GM12878 (cell line): ENCODE measurements at regions not wholly inside any gene's neighbourhood (a gene's known extent, or its start where the extent isn't known, plus 50 kb on each side); places are given as distances from the start of the nearest gene placed in this dataset.

Source experiments
- ATAC-seq: fragments of 200-7000 bp; cut with Tn5 transposase; 3 replicates; pipeline ENCODE4 v1.9.1; 2020; ENCODE audit warnings: mild to moderate bottlenecking, moderate library complexity
- BruUV-seq: library from RNA; stranded (reverse); fragments of 400-500 nt; replicated peaks from 2 replicates; lab custom pipeline; 2021; lab: Mats Ljungman, UMichigan
- CTCF ChIA-PET: fragments of 300-600 bp; sonication (Branson Sonifier 250); formaldehyde crosslinking; extraction: SDS; loops from one replicate; lab custom pipeline; 2021; ENCODE audit warnings: inconsistent platforms; lab: Yijun Ruan, JAX
- POLR2A ChIA-PET: fragments of 350-600 bp; formaldehyde crosslinking; extraction: SDS; loops from one replicate; lab custom pipeline; 2021; ENCODE audit warnings: inconsistent platforms; lab: Charles Lee
- RAD21 ChIA-PET: fragments of 300-600 bp; sonication (Branson Sonifier 250); formaldehyde crosslinking; loops from one replicate; lab custom pipeline; 2023; ENCODE audit warnings: antibody characterized with exemption; ENCODE audit not compliant: unreplicated experiment; lab: Charles Lee
- SMC1A ChIA-PET: fragments of 300-600 bp; sonication (Branson Sonifier 250); formaldehyde crosslinking; loops from one replicate; lab custom pipeline; 2023; ENCODE audit not compliant: unreplicated experiment, uncharacterized antibody; lab: Charles Lee
- DNase-seq: peaks from one replicate; pipeline ENCODE4 v3.0.0-alpha.2; 2011; ENCODE audit warnings: low read depth, low spot score
- FAIRE-seq: peaks from 3 replicates; lab custom pipeline; 2011; peaks lifted over from hg19 to GRCh38; lab: Jason Lieb, UNC
- H2AFZ ChIP-seq: 2 replicates; pipeline ENCODE4 v1.6.0; 2011; ENCODE audit warnings: low read depth, low read length, control low read depth; ENCODE audit not compliant: control insufficient read depth
- H3K27ac ChIP-seq: 2 replicates; pipeline ENCODE4 v1.5.1; 2011; ENCODE audit warnings: control low read depth; ENCODE audit not compliant: control insufficient read depth, insufficient read depth
- H3K27me3 ChIP-seq, 2 experiments: replicated peaks in 1 of 2; 2 replicates each; pipeline versions ENCODE4 v1.6.0 to v1.6.1; 2011; ENCODE audit warnings: low read length in 1 of 2; ENCODE audit not compliant: control insufficient read depth in 2 of 2, insufficient read depth in 2 of 2
- H3K36me3 ChIP-seq, 2 experiments: 2 replicates each; pipeline ENCODE4 v1.5.1; 2011; ENCODE audit warnings: low read length in 1 of 2; ENCODE audit not compliant: control insufficient read depth in 2 of 2, insufficient read depth in 2 of 2
- H3K4me1 ChIP-seq: 2 replicates; pipeline ENCODE4 v1.6.1; 2011; ENCODE audit warnings: mild to moderate bottlenecking, low read length, moderate library complexity, mixed read lengths; ENCODE audit not compliant: control insufficient read depth, insufficient read depth
- H3K4me2 ChIP-seq: 2 replicates; pipeline ENCODE4 v1.6.0; 2011; ENCODE audit warnings: control low read depth; ENCODE audit not compliant: control insufficient read depth, insufficient read depth
- H3K4me3 ChIP-seq: fragments of 200-600 bp; sonication (generic); 2 replicates; pipeline ENCODE4 v1.5.1; 2016
- H3K79me2 ChIP-seq: 2 replicates; pipeline ENCODE4 v1.6.0; 2011; ENCODE audit warnings: low read length; ENCODE audit not compliant: control insufficient read depth, insufficient read depth
- H3K9ac ChIP-seq: 2 replicates; pipeline ENCODE4 v1.8.0; 2011; ENCODE audit warnings: low read length, control low read depth, mixed read lengths; ENCODE audit not compliant: control insufficient read depth, insufficient read depth
- H3K9me3 ChIP-seq: replicated peaks from 3 replicates; pipeline ENCODE4 v1.5.1; 2011; ENCODE audit warnings: mild to moderate bottlenecking, low read length; ENCODE audit not compliant: control insufficient read depth, insufficient read depth
- H4K20me1 ChIP-seq: 2 replicates; pipeline ENCODE4 v1.6.0; 2011; ENCODE audit not compliant: control insufficient read depth, insufficient read depth
- ATF7 ChIP-seq: fragments of 450-650 bp; IDR thresholded peaks from 2 replicates; pipeline ENCODE4 v1.6.1; 2016; ENCODE audit warnings: low read depth, mild to moderate bottlenecking
- BCLAF1 ChIP-seq: fragments of 450-650 bp; IDR thresholded peaks from 2 replicates; pipeline ENCODE4 v1.6.1; 2017; ENCODE audit warnings: antibody characterized with exemption, mild to moderate bottlenecking, moderate library complexity
- BHLHE40 ChIP-seq, 2 experiments: fragments of 450-650 bp in 1 of 2; IDR thresholded peaks; 2 replicates each; pipeline ENCODE4 v1.6.1; 2011 to 2017; ENCODE audit warnings: low read depth in 2 of 2, borderline replicate concordance in 1 of 2, improper control_type of control experiment in 1 of 2, low read length in 1 of 2, mild to moderate bottlenecking in 1 of 2
- CTCF ChIP-seq, 3 experiments: IDR thresholded peaks in 2 of 3; conservative IDR thresholded peaks in 1 of 3; 2 replicates each; pipeline ENCODE4 v1.5.1; 2011; ENCODE audit warnings: low read depth in 3 of 3, low read length in 3 of 3, mild to moderate bottlenecking in 3 of 3, control low read depth in 2 of 3, moderate library complexity in 2 of 3, inconsistent platforms in 1 of 3, mixed read lengths in 1 of 3; ENCODE audit not compliant: control insufficient read depth in 2 of 3, insufficient read depth in 1 of 3; ENCODE audit errors: extremely low read depth in 1 of 3
- EGR1 ChIP-seq, 2 experiments: IDR thresholded peaks; 1 replicate in 1 of 2; 2 replicates in 1 of 2; pipeline ENCODE4 v1.6.1; 2011 to 2012; ENCODE audit warnings: low read depth in 2 of 2, low read length in 2 of 2, borderline replicate concordance in 1 of 2, mild to moderate bottlenecking in 1 of 2, moderate library complexity in 1 of 2
- FOS ChIP-seq: IDR thresholded peaks from 3 replicates; pipeline ENCODE4 v1.6.1; 2011; ENCODE audit warnings: borderline replicate concordance; ENCODE audit not compliant: insufficient read length; ENCODE audit errors: extremely low read depth
- MTA2 ChIP-seq: fragments of 450-650 bp; IDR thresholded peaks from 2 replicates; pipeline ENCODE4 v1.6.1; 2016; ENCODE audit warnings: low read depth, mild to moderate bottlenecking, moderate library complexity
- RAD21 ChIP-seq: IDR thresholded peaks from 2 replicates; pipeline ENCODE4 v1.6.1; 2011; ENCODE audit warnings: mild to moderate bottlenecking, low read depth, low read length, moderate library complexity; ENCODE audit not compliant: insufficient read depth
- RB1 ChIP-seq: fragments of 450-650 bp; formaldehyde crosslinking; IDR thresholded peaks from 2 replicates; pipeline ENCODE4 v1.6.1; 2017; ENCODE audit warnings: mild to moderate bottlenecking, borderline replicate concordance
- RUNX3 ChIP-seq: IDR thresholded peaks from 2 replicates; pipeline ENCODE4 v1.6.1; 2012; ENCODE audit warnings: low read length, inconsistent platforms
- SMC3 ChIP-seq: IDR thresholded peaks from 2 replicates; pipeline ENCODE4 v1.6.1; 2011; ENCODE audit warnings: low read length, improper control_type of control experiment, borderline replicate concordance
- SPI1 ChIP-seq: IDR thresholded peaks from 2 replicates; pipeline ENCODE4 v1.6.1; 2011; ENCODE audit warnings: low read depth, mild to moderate bottlenecking, low read length, moderate library complexity, borderline replicate concordance; ENCODE audit not compliant: insufficient read depth
- SUZ12 ChIP-seq: fragments of 200-600 bp; sonication (generic); IDR thresholded peaks from one replicate; pipeline ENCODE4 v1.6.1; 2018; ENCODE audit warnings: antibody characterized with exemption, mild to moderate bottlenecking; ENCODE audit not compliant: unreplicated experiment
- YY1 ChIP-seq: IDR thresholded peaks from 2 replicates; pipeline ENCODE4 v1.6.1; 2011; ENCODE audit warnings: low read depth, mild to moderate bottlenecking, low read length
- ZNF24 ChIP-seq: fragments of 450-650 bp; IDR thresholded peaks from 2 replicates; pipeline ENCODE4 v1.6.1; 2017; ENCODE audit warnings: antibody characterized with exemption, mild to moderate bottlenecking
- ZNF622 ChIP-seq: fragments of 450-650 bp; IDR thresholded peaks from 2 replicates; pipeline ENCODE4 v1.6.1; 2017; ENCODE audit warnings: mild to moderate bottlenecking, inconsistent platforms
- ZZZ3 ChIP-seq: IDR thresholded peaks from 2 replicates; pipeline ENCODE4 v1.6.1; 2011; ENCODE audit warnings: low read depth; ENCODE audit not compliant: control insufficient read depth, insufficient read length
- WGBS: methylation state at CpG from one replicate; pipeline ENCODE4 v1.1.6; 2016; ENCODE audit warnings: low lambda C conversion rate; ENCODE audit not compliant: insufficient replicate concordance, insufficient coverage; ENCODE audit errors: missing lambda C conversion rate; 5-methylcytosine and 5-hydroxymethylcytosine counted together
- in situ Hi-C: fragments of 300-500 bp; cut with MboI; formaldehyde crosslinking; loops from 9 replicates; pipeline ENCODE4 v1.14.3; 2018; ENCODE audit warnings: mixed read lengths
- intact Hi-C: fragments of 100-400 bp; cut with micrococcal nuclease; formaldehyde crosslinking; loops from one replicate; pipeline ENCODE4 v1.14.2; 2022; ENCODE audit not compliant: unreplicated experiment

- in situ Hi-C loops, result no loop called here
- no peaks in the 10 kb centered on the region for H3K79me2 ChIP-seq
- ChIA-PET RAD21 (interaction anchor here (0.7 to 1.9 kb wide), 6 partner anchors 12 to 906 kb away, joined by 3 to 5 read pairs (median 4); no protein-coding TSS in a partner anchor), CTCF (interaction anchor here (0.7 to 1.9 kb wide), 6 partner anchors 26 to 1338 kb away, joined by 3 to 6 read pairs (median 4); no protein-coding TSS in a partner anchor), SMC1A (interaction anchor here (0.6 to 1.6 kb wide), 6 partner anchors 9 to 85 kb away, joined by 3 to 4 read pairs (median 4); no protein-coding TSS in a partner anchor), POLR2A (no interaction called here)
- H3K4me2 ChIP-seq, result no peak overlapping the region
- H3K36me3 ChIP-seq, result no peaks in the 10 kb centered on the region
- H4K20me1 ChIP-seq, result no peaks in the 10 kb centered on the region
- H2AFZ ChIP-seq, result no peak overlapping the region
- no peaks in the 10 kb centered on the region for H3K27me3 ChIP-seq
- H3K4me1 ChIP-seq, result no peaks in the 10 kb centered on the region
- no peak overlapping the region for H3K9ac ChIP-seq
- H3K9me3 ChIP-seq, result no peaks in the 10 kb centered on the region
- no TSS peak for BruUV-seq
- no peak overlapping the region for H3K27ac ChIP-seq
- intact Hi-C loops, result no loop called here
- 31% methylated on average over 7 of the region's 7 CpGs for WGBS
- peak; percentile 96 for ATAC-seq
- H3K4me3 ChIP-seq, result no peak overlapping the region
- no peak for DNase-seq
- FAIRE-seq, result no peak
- TF ChIP-seq SUZ12, result no peak
- peak; percentile 34; the same call in 1 of the 2 replicates for TF ChIP-seq ZNF24
- TF ChIP-seq CTCF (IDR thresholded peaks at IDR 0.05 in 2 of 3, conservative IDR thresholded peaks at IDR 0.05 in 1 of 3; ENCODE audit: control insufficient read depth in 2 of 3, extremely low read depth in 1 of 3, insufficient read depth in 1 of 3, low read depth in 3 of 3, low read length in 3 of 3), result peak in 1 of 3 experiments; percentile 50; a peak in 1 of 6 replicates
- 0 out of 2 replicates have a peak, but pooled peaks have one; percentile 16 for TF ChIP-seq ATF7
- TF ChIP-seq BHLHE40 (IDR thresholded peaks at IDR 0.05; ENCODE audit: borderline replicate concordance in 1 of 2, low read depth in 2 of 2, low read length in 1 of 2), result 0 out of 4 replicates have a peak, but pooled peaks of 1 of the 2 experiments have one; percentile 8
- TF ChIP-seq RB1, result peak; percentile 34; the same call in 1 of the 2 replicates
- no peak for TF ChIP-seq SPI1
- TF ChIP-seq RUNX3, result no peak
- peak in 1 of 2 experiments; percentile 18; a peak in 1 of 3 replicates for TF ChIP-seq EGR1 (IDR thresholded peaks at IDR 0.05; ENCODE audit: borderline replicate concordance in 1 of 2, low read depth in 2 of 2, low read length in 2 of 2)
- TF ChIP-seq MTA2, result 0 out of 2 replicates have a peak, but pooled peaks have one; percentile 12
- no peak for TF ChIP-seq ZZZ3
- no peak for TF ChIP-seq ZNF622
- no peak for TF ChIP-seq YY1
- no peak for TF ChIP-seq BCLAF1
- no peak for TF ChIP-seq FOS
- TF ChIP-seq SMC3, result peak; percentile 50; the same call in 1 of the 2 replicates
- TF ChIP-seq RAD21, result peak; percentile 33; the same call in 1 of the 2 replicates
Measured at GRCh38 chr13:88979465-88980175, 1308.4 kb downstream of the SLITRK5 start.
